ENCODE measurements at regions not wholly inside any gene's neighbourhood (a gene's known extent, or its start where the extent isn't known, plus 50 kb on each side); places are given as distances from the start of the nearest gene placed in this dataset.
"Not testable (repeated sequence)": the region's sequence is repeated elsewhere in the genome, so short reads cannot be mapped to it uniquely, and the experiment has no call there.

DNA sequence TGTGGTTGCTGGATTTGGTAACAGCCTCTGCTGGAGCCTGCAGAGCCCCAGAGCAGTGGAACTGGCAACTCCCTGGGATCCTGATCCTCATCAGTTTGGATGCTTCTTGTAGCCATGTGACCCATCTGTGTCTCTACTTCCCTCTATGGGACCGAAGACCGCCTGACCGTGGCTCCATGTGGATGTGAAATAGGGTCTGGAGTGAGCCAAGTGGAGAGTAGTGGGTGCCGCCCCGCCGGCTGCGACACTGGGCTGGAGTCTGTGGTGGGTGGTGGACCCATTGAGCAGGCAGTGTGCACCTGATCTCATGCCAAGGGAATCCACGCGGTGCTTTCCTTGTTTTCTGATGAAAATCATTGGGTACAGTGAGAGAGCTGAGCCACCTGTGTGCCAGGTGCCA, 543.2 kb upstream of the B3GAT1 start:
- TF ChIP-seq CTCF (IDR thresholded peaks at IDR 0.05) (no peak), EZH2 (IDR thresholded peaks at IDR 0.05) (no peak), EZH2phosphoT487 (IDR thresholded peaks at IDR 0.05) (no peak)
- no peak overlapping the region for H3K4me3 Mint-ChIP-seq
- no peak overlapping the region for H3K4me3 ChIP-seq
- no peak for DNase-seq (ENCODE audit: low spot score)
- H3K4me2 ChIP-seq, result no peak overlapping the region
- no peaks in the 10 kb centered on the region for H3K27me3 ChIP-seq
- H3F3A ChIP-seq (ENCODE audit: low read depth), result no peaks in the 10 kb centered on the region
- no peak overlapping the region for H2AFZ ChIP-seq (replicated peaks)
- no peaks in the 10 kb centered on the region for H3K9me3 Mint-ChIP-seq
- H3K27ac ChIP-seq, result no peak overlapping the region
- H3K9me3 ChIP-seq (ENCODE audit: low read depth), result no peaks in the 10 kb centered on the region
- peaks cover 13% of the 10 kb centered on the region for H3K27me3 Mint-ChIP-seq (ENCODE audit: insufficient read depth, low read depth)
- peak overlapping the region; percentile 27 for H3K27ac Mint-ChIP-seq
- no peaks in the 10 kb centered on the region for H4K20me1 ChIP-seq (ENCODE audit: low read depth)
- no peaks in the 10 kb centered on the region for H3K36me3 Mint-ChIP-seq
- H3K79me2 ChIP-seq (ENCODE audit: low read depth), result no peaks in the 10 kb centered on the region
- H3K4me1 Mint-ChIP-seq, result peaks cover 23% of the 10 kb centered on the region
- no peak overlapping the region for H3K9ac ChIP-seq
- no peaks in the 10 kb centered on the region for H3K36me3 ChIP-seq
- H3K4me1 ChIP-seq, result peaks cover 5% of the 10 kb centered on the region

GRCh38 chr11:134954456-134954855, 542.4 kb upstream of the B3GAT1 start:
- H3K36me3 Mint-ChIP-seq; H3K9ac ChIP-seq; H3K4me2 ChIP-seq; H3K27ac ChIP-seq; H3K36me3 ChIP-seq; DNase-seq (ENCODE audit: low spot score); H3K4me3 Mint-ChIP-seq; H3K27me3 ChIP-seq; H3K9me3 Mint-ChIP-seq; H3K4me1 ChIP-seq; H2AFZ ChIP-seq (replicated peaks); H3K9me3 ChIP-seq (ENCODE audit: low read depth); H4K20me1 ChIP-seq (ENCODE audit: low read depth); H3K4me3 ChIP-seq; H3K79me2 ChIP-seq (ENCODE audit: low read depth); H3F3A ChIP-seq (ENCODE audit: low read depth): not testable (repeated sequence)
- H3K4me1 Mint-ChIP-seq, result peaks cover 24% of the 10 kb centered on the region
- peak overlapping the region; percentile 47 for H3K27ac Mint-ChIP-seq
- H3K27me3 Mint-ChIP-seq (ENCODE audit: insufficient read depth, low read depth), result peaks cover 11% of the 10 kb centered on the region

- not testable (repeated sequence) for H3K79me2 ChIP-seq (ENCODE audit: low read depth); H3K9ac ChIP-seq; H3K27ac Mint-ChIP-seq; H3K27ac ChIP-seq; H3K36me3 Mint-ChIP-seq; H3K9me3 ChIP-seq (ENCODE audit: low read depth); H3K4me1 ChIP-seq; H3K27me3 ChIP-seq; H3K4me3 Mint-ChIP-seq; H3K9me3 Mint-ChIP-seq; H3K4me2 ChIP-seq; H3K36me3 ChIP-seq; H4K20me1 ChIP-seq (ENCODE audit: low read depth); H3F3A ChIP-seq (ENCODE audit: low read depth); DNase-seq (ENCODE audit: low spot score); H3K4me3 ChIP-seq; H2AFZ ChIP-seq (replicated peaks)
- H3K4me1 Mint-ChIP-seq, result peaks cover 18% of the 10 kb centered on the region
- H3K27me3 Mint-ChIP-seq (ENCODE audit: insufficient read depth, low read depth), result peaks cover 11% of the 10 kb centered on the region
These were observed 541.5 kb upstream of the B3GAT1 start for GRCh38 chr11:134953417-134953970.

- H3K36me3 Mint-ChIP-seq, result no peaks in the 10 kb centered on the region
- TF ChIP-seq EZH2phosphoT487 (IDR thresholded peaks at IDR 0.05) (no peak), CTCF (IDR thresholded peaks at IDR 0.05) (no peak), EZH2 (IDR thresholded peaks at IDR 0.05) (no peak)
- Histone ChIP-seq H4K20me1 (ENCODE audit: low read depth) (no peaks in the 10 kb centered on the region), H3K79me2 (ENCODE audit: low read depth) (no peaks in the 10 kb centered on the region), H3K4me1 (peaks cover 5% of the 10 kb centered on the region), H3K9ac (no peak overlapping the region), H3K9me3 (ENCODE audit: low read depth) (no peaks in the 10 kb centered on the region), H3K4me2 (no peak overlapping the region), H3F3A (ENCODE audit: low read depth) (no peaks in the 10 kb centered on the region), H2AFZ (replicated peaks) (peak overlapping the region; percentile 4), H3K27ac (no peak overlapping the region), H3K27me3 (no peaks in the 10 kb centered on the region), H3K36me3 (no peaks in the 10 kb centered on the region), H3K4me3 (no peak overlapping the region)
- no peak for DNase-seq (ENCODE audit: low spot score)
- H3K27ac Mint-ChIP-seq, result peak overlapping the region; percentile 21
- H3K4me3 Mint-ChIP-seq, result no peak overlapping the region
- H3K4me1 Mint-ChIP-seq, result peaks cover 23% of the 10 kb centered on the region
- H3K9me3 Mint-ChIP-seq, result no peaks in the 10 kb centered on the region
- H3K27me3 Mint-ChIP-seq (ENCODE audit: insufficient read depth, low read depth), result peaks cover 11% of the 10 kb centered on the region
These were observed 539.3 kb upstream of the B3GAT1 start for GRCh38 chr11:134951305-134951700.
